ENCODE measurements at regions not wholly inside any gene's neighbourhood (a gene's known extent, or its start where the extent isn't known, plus 50 kb on each side); places are given as distances from the start of the nearest gene placed in this dataset.

DNA sequence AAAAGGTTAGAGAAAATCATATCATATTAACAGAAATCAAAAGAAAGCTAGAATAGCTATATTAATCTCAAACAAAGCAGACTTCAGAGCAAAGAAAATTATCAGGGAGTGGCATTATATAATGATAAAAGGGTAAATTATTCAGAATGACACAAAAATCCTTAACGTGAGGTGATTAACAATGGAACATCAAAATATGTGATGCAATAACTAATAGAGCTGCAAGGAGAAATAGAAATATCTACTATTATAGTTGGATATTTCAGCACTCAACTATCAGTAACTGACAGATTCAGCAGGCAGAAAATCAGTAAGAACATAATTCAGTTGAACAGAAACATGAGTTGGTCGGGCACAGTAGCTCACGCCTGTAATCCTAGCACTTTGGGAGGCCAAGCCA is 275.1 kb upstream of the FSIP2 start:
- no peak for TF ChIP-seq EZH2phosphoT487 (IDR thresholded peaks at IDR 0.05; ENCODE audit: insufficient read depth, low read depth)
- no peak for TF ChIP-seq EZH2 (IDR thresholded peaks at IDR 0.05; ENCODE audit: insufficient read depth, poor library complexity, severe bottlenecking)

Data from GM23248 (cell line).